Germinal center (tissue), 1 donor: ENCODE measurements at regions not wholly inside any gene's neighbourhood (a gene's known extent, or its start where the extent isn't known, plus 50 kb on each side); places are given as distances from the start of the nearest gene placed in this dataset.

Experiments
- DNase-seq: peaks from one replicate; pipeline ENCODE4 v3.0.0; 2012; ENCODE audit warnings: mixed read lengths, low spot score

GRCh38 chr17:13405080-13405479, 196.6 kb downstream of the HS3ST3A1 start:
- no peak for DNase-seq

GRCh38 chr17:13403982-13404946, 197.5 kb downstream of the HS3ST3A1 start:
- DNase-seq = no peak

GRCh38 chr17:13400491-13400890, 201.2 kb downstream of the HS3ST3A1 start:
- no peak for DNase-seq

GRCh38 chr17:13398853-13399252, 202.9 kb downstream of the HS3ST3A1 start:
- no peak for DNase-seq

DNA sequence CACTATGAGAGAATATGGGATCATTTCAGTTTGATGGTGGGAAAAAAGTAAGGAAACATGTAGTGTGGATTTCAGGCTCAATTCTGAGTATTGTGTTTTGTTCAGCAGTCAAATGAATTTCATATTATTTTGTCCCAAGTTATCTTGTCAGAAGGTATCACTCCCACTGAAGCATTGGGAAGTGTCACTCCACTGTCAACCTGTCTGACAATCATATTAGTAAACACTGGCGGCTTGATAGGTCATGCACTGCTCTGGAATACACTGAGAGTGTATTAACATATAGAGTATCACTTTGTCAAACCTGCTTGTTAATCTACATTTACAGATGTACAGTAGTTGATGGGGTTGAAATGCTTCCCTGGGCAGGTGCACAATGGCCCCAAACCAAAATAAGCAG, 203.6 kb downstream of the HS3ST3A1 start:
- DNase-seq = no peak

DNA sequence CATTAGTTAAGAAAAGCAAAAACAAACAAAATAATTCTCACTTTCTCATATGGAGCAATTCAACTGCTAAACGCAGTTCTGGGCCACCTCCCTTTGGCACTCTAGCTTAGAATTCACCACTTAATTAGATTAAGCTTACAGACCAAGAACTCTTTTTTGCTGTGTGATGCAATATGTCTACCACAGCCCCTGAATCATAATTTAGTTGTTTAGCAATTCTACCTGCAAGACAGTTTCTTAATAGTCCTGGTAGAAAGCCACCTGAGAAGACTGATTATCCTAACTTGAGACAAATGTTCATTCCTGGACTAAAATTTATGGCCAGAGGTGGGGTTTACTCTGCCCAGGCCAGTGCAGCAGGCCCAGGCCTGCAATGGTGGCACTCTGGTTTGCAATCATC, 205.9 kb downstream of the HS3ST3A1 start:
- DNase-seq = no peak

- no peak for DNase-seq
These were observed 206.4 kb downstream of the HS3ST3A1 start for GRCh38 chr17:13395346-13395745.

GRCh38 chr17:13393841-13394710, 207.7 kb downstream of the HS3ST3A1 start:
- DNase-seq = no peak

DNA sequence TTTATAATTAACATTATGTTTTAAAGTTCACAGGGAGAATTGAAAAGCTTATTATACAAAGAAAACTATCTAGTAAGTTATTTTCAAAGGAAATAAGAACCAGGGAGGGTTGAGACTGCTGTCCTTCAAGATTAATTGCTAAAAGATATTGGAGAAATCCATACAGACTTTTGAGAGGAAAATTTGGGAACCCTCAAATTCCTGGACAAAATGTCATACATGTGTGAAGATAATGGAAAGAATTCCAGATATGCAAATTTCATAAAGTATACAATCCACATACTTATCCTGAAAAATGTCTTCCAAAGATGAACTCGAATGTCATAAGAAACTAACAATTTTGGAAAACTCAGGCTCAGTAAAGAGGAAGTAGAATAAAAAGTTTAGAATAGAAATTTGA, 213.8 kb downstream of the HS3ST3A1 start:
- DNase-seq = no peak

DNA sequence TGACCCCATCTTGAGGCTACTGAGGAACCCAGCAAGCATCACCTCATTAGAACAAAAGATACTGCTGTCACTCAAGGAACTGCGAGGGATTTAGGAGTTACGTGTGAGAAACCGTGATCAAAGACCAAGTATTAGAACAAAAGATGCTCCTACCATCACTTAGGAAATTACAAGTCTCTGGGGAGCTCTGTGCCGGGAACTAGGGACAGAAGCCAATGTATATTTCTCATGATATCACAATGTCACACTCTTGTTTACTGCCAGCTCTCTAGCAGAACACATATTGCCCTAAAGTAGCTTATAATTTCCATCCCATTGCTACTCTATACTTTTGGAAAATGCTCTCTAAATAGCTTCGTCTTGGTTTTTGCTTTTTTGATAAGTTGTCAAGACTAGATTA, 214.5 kb downstream of the HS3ST3A1 start:
- no peak for DNase-seq

DNA sequence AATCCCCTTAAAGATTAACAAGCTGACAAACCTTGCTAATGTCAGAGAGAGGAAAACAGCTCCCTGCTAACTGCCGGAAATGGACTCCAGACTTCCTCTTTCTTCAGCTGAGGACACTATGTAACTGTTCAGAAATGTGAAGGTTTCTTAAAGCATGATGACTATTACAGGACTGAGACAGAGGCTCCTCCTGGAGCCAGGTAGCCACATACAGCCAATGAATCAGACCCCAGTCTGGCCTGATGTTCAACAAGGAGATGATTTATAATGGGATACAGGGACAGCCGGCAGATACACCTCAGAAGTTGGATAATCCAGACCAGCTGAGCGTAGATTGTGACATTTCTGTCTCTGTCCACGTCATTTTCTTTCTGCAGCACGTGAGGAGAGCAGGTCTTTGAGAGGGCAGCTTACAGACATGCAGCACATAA, 216.2 kb downstream of the HS3ST3A1 start:
- DNase-seq = no peak

- no peak for DNase-seq
These were observed 217.1 kb downstream of the HS3ST3A1 start for GRCh38 chr17:13384626-13385025.

GRCh38 chr17:13378361-13378760, 223.4 kb downstream of the HS3ST3A1 start:
- DNase-seq = no peak

GRCh38 chr17:13374203-13375143, 227.3 kb downstream of the HS3ST3A1 start:
- DNase-seq = no peak

GRCh38 chr17:13372432-13372831, 229.3 kb downstream of the HS3ST3A1 start:
- no peak for DNase-seq

- no peak for DNase-seq
These were observed 234.6 kb downstream of the HS3ST3A1 start for GRCh38 chr17:13367154-13367553.

GRCh38 chr17:13365331-13365730, 236.4 kb downstream of the HS3ST3A1 start:
- DNase-seq = no peak

DNA sequence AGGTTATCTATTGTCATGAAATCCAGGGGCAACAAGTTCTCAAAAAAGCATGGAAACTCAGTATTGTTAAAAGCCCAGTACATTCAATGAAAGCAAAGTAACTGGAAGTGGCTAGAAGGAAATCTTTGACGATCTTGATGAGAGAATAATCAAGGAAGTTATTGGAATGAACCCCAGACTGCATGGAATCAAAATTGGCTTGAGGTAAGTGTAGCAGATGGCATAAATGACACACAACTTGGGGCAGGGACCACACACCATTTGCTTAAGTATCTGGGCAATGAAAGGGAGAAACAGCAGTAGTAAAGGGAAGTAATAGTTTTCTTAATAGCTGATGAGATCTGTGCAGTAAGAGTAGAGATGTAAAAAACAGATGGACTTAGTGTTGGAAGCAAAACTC, 238.0 kb downstream of the HS3ST3A1 start:
- DNase-seq = no peak

DNA sequence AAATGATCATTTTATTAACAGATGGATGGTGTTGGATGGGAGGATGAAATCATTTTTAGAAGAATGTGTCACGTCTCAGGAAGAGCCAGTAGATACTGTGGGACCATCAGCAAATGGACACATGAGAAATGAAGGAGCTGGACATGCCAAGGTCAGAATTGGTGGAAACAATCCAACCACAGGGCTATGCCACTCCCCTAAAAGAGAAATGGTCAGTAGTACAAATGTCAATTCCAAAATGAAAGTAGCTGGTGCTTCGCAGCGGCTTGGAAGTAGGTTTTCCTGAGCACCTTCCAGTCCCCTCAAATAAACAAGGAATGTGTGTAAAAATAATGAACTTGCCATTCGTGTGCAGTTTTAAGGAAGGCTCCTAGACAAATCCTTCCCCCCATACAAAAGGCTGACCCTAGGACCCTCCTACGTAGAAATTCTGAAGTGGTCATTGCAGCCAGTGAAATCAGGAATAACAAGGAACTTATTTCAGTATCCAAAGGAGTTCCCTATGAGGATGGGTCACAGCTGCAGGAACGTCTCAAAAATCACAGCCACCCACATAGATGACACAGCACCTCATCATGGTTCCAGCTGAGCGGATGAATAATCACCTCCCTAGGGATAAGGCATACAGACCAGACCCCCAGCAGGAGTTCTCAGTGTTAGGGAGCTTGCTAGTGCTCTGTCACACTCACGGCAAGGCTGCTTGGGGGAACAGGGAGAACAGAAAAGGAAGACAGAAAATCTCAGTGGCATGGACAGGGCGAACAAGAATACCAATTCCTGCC, 239.2 kb downstream of the HS3ST3A1 start:
- no peak for DNase-seq

GRCh38 chr17:13359774-13360173, 242.0 kb downstream of the HS3ST3A1 start:
- DNase-seq = no peak

DNA sequence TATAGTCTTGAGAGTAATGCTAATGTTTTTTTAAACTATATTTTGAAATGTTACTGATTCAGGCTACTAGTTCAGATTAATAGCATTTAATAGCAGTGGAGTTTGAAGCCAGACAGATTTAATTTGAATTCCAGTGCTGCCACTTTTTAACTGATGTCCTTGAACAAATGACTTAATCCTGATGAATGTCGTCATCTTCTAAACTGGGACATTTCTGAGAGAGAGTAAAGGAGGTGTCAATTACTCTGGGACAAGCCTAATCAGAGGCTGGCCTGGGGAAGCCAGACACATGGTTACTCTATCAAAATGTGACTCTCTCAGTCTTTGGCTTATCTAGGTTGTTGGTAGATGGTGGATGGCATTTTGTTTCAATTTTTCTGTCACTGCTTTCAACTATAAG, 246.7 kb downstream of the HS3ST3A1 start:
- DNase-seq = no peak
